ENCODE measurements at regions not wholly inside any gene's neighbourhood (a gene's known extent, or its start where the extent isn't known, plus 50 kb on each side); places are given as distances from the start of the nearest gene placed in this dataset.

DNA sequence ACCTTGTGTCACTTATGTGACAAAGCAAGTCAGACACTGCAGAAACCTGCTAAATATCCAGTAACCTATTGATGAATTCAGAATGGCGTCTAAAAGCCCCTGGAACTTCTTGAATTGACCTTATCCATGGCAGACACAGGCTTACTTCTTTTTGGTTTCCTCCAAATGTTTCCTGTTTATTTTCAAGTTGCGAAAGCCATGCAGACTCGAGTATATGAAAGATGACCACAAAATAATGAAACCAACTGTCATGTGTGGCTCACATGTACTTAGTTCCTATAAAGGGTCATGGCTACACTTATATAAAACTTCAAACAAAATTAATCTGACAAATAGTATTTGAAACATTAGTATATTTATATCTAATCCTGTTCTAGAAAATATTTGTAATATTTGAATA is 113.1 kb upstream of the FNDC3A start (continued):
- TF ChIP-seq NANOG (IDR thresholded peaks at IDR 0.05; ENCODE audit: insufficient read depth, low read depth, low read length, poor library complexity, severe bottlenecking) (no peak), SP1 (IDR thresholded peaks at IDR 0.05; ENCODE audit: low read depth, low read length) (no peak), RAD21 (IDR thresholded peaks at IDR 0.05 in 1 of 2, conservative IDR thresholded peaks at IDR 0.05 in 1 of 2; ENCODE audit: low read depth in 2 of 2, low read length in 2 of 2) (no peak), SAP30 (IDR thresholded peaks at IDR 0.05; ENCODE audit: insufficient read depth, insufficient replicate concordance, low read length) (no peak), EZH2 (IDR thresholded peaks at IDR 0.05; ENCODE audit: low read depth, low read length, severe bottlenecking) (no peak), SIX5 (IDR thresholded peaks at IDR 0.05; ENCODE audit: low read depth, low read length) (no peak)
